Activated CD8-positive, alpha-beta T cell treated with anti-CD3 and anti-CD28 coated beads for 36 hours (primary cell): ENCODE measurements at regions not wholly inside any gene's neighbourhood (a gene's known extent, or its start where the extent isn't known, plus 50 kb on each side); places are given as distances from the start of the nearest gene placed in this dataset.
A peak's percentile ranks its signal among the peaks of the same experiment; 100 is the strongest.

Experiments used
- ATAC-seq: fragments of 200-7000 bp; cut with Tn5 transposase; one replicate; pipeline ENCODE4 v1.10.0; 2021; ENCODE audit warnings: mild to moderate bottlenecking, moderate library complexity
- CTCF ChIA-PET: fragments of 350-600 bp; sonication (Branson Sonifier 250); formaldehyde crosslinking; loops from one replicate; lab custom pipeline; 2021; ENCODE audit warnings: antibody characterized with exemption; lab: Charles Lee
- POLR2A ChIA-PET: fragments of 350-600 bp; sonication (Branson Sonifier 250); formaldehyde crosslinking; loops from one replicate; lab custom pipeline; 2021; ENCODE audit warnings: antibody characterized with exemption; lab: Charles Lee
- DNase-seq: peaks from one replicate; pipeline ENCODE4 v3.0.0-alpha.2; 2020
- H3K27ac Mint-ChIP-seq: one replicate; pipeline ENCODE4 v1.8.0; 2021; ENCODE audit warnings: mild to moderate bottlenecking, mixed read lengths
- H3K27me3 Mint-ChIP-seq: one replicate; pipeline ENCODE4 v1.8.0; 2021; ENCODE audit warnings: mixed read lengths
- H3K36me3 Mint-ChIP-seq: one replicate; pipeline ENCODE4 v1.8.0; 2021; ENCODE audit warnings: low read depth, mixed read lengths
- H3K4me1 Mint-ChIP-seq: one replicate; pipeline ENCODE4 v1.8.0; 2021; ENCODE audit warnings: low read depth, mixed read lengths
- H3K4me3 Mint-ChIP-seq: one replicate; pipeline ENCODE4 v1.8.0; 2021; ENCODE audit warnings: mild to moderate bottlenecking, moderate library complexity, mixed read lengths
- H3K9me3 Mint-ChIP-seq: one replicate; pipeline ENCODE4 v1.8.0; 2021; ENCODE audit warnings: mixed read lengths
- intact Hi-C: fragments of 100-400 bp; cut with micrococcal nuclease; formaldehyde crosslinking; loops from one replicate; pipeline ENCODE4 v1.10.0; 2022
- TF ChIP-seq, protein P1 (sequence below): fragments of 200-600 bp; IDR thresholded peaks from one replicate; pipeline ENCODE4 v1.8.0; 2022; ENCODE audit warnings: antibody characterized with exemption, mild to moderate bottlenecking

DNA sequence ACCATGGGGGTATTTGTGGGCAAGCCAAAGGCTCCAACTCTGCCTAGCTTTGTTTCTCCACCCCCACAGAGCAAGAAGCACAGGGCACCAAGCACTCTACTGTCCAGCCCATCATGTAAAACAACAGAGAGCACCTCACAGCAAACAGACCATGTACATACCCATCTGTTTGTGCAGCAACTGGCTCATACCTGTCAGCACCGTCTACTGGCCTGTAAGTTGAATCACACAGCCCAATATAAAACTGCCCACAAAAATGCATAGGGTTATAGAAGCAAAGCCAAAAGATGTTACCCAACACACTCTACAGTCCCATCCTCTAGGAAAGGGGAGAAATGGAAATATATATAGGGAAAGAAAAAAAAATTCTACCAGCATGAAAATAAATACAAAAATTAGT is 139.7 kb upstream of the CPNE4 start:
- no peak for DNase-seq
- ATAC-seq = no peak
- TF ChIP-seq, protein P1, sequence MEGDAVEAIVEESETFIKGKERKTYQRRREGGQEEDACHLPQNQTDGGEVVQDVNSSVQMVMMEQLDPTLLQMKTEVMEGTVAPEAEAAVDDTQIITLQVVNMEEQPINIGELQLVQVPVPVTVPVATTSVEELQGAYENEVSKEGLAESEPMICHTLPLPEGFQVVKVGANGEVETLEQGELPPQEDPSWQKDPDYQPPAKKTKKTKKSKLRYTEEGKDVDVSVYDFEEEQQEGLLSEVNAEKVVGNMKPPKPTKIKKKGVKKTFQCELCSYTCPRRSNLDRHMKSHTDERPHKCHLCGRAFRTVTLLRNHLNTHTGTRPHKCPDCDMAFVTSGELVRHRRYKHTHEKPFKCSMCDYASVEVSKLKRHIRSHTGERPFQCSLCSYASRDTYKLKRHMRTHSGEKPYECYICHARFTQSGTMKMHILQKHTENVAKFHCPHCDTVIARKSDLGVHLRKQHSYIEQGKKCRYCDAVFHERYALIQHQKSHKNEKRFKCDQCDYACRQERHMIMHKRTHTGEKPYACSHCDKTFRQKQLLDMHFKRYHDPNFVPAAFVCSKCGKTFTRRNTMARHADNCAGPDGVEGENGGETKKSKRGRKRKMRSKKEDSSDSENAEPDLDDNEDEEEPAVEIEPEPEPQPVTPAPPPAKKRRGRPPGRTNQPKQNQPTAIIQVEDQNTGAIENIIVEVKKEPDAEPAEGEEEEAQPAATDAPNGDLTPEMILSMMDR = no peak
- intact Hi-C loops = loop anchor here (10.0 kb wide), 1 partner anchor 130 kb away; no protein-coding TSS in a partner anchor
- H3K36me3 Mint-ChIP-seq = no peaks in the 10 kb centered on the region
- H3K27ac Mint-ChIP-seq = no peak overlapping the region
- no peak overlapping the region for H3K4me3 Mint-ChIP-seq
- H3K4me1 Mint-ChIP-seq = no peaks in the 10 kb centered on the region
- ChIA-PET CTCF (no interaction called here), POLR2A (no interaction called here)
- H3K27me3 Mint-ChIP-seq = peaks cover 5% of the 10 kb centered on the region
- H3K9me3 Mint-ChIP-seq = no peaks in the 10 kb centered on the region

GRCh38 chr3:132180337-132180791 is 136.8 kb upstream of the ACP3 start:
- Mint-ChIP-seq H3K9me3 (no peaks in the 10 kb centered on the region), H3K36me3 (no peaks in the 10 kb centered on the region), H3K27ac (no peak overlapping the region), H3K27me3 (peaks cover 9% of the 10 kb centered on the region), H3K4me3 (no peak overlapping the region), H3K4me1 (peaks cover 5% of the 10 kb centered on the region)
- CTCF ChIA-PET = interaction anchor here (0.9 to 1.2 kb wide), 4 partner anchors 11 to 386 kb away, joined by 3 to 8 read pairs (median 3); no protein-coding TSS in a partner anchor
- peak; percentile 49 for ATAC-seq
- no peak for DNase-seq
- intact Hi-C loops = no loop called here
- TF ChIP-seq, protein P1 = peak; percentile 65
- POLR2A ChIA-PET = no interaction called here

DNA sequence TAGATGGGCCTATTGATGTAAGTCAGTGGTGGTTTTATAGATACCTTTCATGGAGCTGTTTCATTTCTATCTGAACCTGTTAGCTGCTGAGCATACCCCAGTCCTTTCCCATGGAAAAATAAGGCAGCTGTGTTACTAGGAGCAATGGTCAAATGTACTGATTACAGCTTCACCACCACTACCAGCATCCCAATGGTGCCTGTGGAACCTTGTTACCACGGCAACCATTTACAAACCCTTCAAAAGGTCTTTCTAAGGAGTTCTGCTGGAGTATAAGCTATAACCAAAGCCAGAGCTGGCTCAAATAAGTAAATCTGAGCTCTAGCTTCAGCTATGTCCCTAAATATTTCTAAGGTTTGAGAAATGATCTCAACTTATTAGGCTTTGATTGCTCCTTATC is 133.4 kb upstream of the ACP3 start:
- ChIA-PET POLR2A (no interaction called here), CTCF (interaction anchor here (0.7 kb wide), 1 partner anchor 145 kb away, joined by 3 read pairs; no protein-coding TSS in a partner anchor)
- Mint-ChIP-seq H3K4me3 (no peak overlapping the region), H3K4me1 (peaks cover 5% of the 10 kb centered on the region), H3K9me3 (no peaks in the 10 kb centered on the region), H3K27ac (no peak overlapping the region), H3K36me3 (no peaks in the 10 kb centered on the region), H3K27me3 (peaks cover 9% of the 10 kb centered on the region)
- TF ChIP-seq, protein P1 = no peak
- DNase-seq (no peak), ATAC-seq (no peak)
- intact Hi-C loops = no loop called here

- ChIA-PET POLR2A (no interaction called here), CTCF (no interaction called here)
- Mint-ChIP-seq H3K27ac (no peak overlapping the region), H3K36me3 (no peaks in the 10 kb centered on the region), H3K4me1 (no peaks in the 10 kb centered on the region), H3K9me3 (no peaks in the 10 kb centered on the region), H3K4me3 (no peak overlapping the region), H3K27me3 (no peaks in the 10 kb centered on the region)
- DNase-seq (no peak), ATAC-seq (no peak)
- intact Hi-C loops = no loop called here
- TF ChIP-seq, protein P1 = no peak
Measured at GRCh38 chr3:132187746-132188145, 129.5 kb upstream of the ACP3 start.

- intact Hi-C loops = no loop called here
- no peak for ATAC-seq
- CTCF ChIA-PET = interaction anchor here (1.1 kb wide), 1 partner anchor 10 kb away, joined by 5 read pairs; no protein-coding TSS in a partner anchor
Measured at GRCh38 chr3:132189601-132190000, 127.6 kb upstream of the ACP3 start.

More at GRCh38 chr3:132189601-132190000, 127.6 kb upstream of the ACP3 start:
- Mint-ChIP-seq H3K4me1 (no peaks in the 10 kb centered on the region), H3K27me3 (no peaks in the 10 kb centered on the region), H3K27ac (no peak overlapping the region), H3K9me3 (no peaks in the 10 kb centered on the region), H3K36me3 (no peaks in the 10 kb centered on the region), H3K4me3 (no peak overlapping the region)
- no peak for DNase-seq
- TF ChIP-seq, protein P1 = no peak
- POLR2A ChIA-PET = no interaction called here
